GM13977 (cell line): ENCODE measurements at regions not wholly inside any gene's neighbourhood (a gene's known extent, or its start where the extent isn't known, plus 50 kb on each side); places are given as distances from the start of the nearest gene placed in this dataset.

ENCODE experiments used
- DNase-seq: peaks from one replicate; pipeline ENCODE4 v3.0.0; 2012; ENCODE audit warnings: low spot score
- CTCF ChIP-seq: IDR thresholded peaks from 2 replicates; pipeline ENCODE4 v1.5.1; 2012; ENCODE audit warnings: mild to moderate bottlenecking, control low read depth; ENCODE audit not compliant: insufficient read depth; ENCODE audit errors: extremely low read depth, missing control alignments
- in situ Hi-C: fragments of 300-500 bp; cut with MboI; formaldehyde crosslinking; loops from one replicate; pipeline ENCODE4 v1.12.0; 2022; ENCODE audit warnings: low sequenced_read_pairs, low pct_unique_long_range_greater_than_20kb, mixed read lengths, inconsistent platforms; ENCODE audit not compliant: unreplicated experiment

GRCh38 chr4:151991884-151992167, 231.0 kb upstream of the GATB start:
- DNase-seq: no peak
- TF ChIP-seq CTCF: no peak
- in situ Hi-C loops: no loop called here

DNA sequence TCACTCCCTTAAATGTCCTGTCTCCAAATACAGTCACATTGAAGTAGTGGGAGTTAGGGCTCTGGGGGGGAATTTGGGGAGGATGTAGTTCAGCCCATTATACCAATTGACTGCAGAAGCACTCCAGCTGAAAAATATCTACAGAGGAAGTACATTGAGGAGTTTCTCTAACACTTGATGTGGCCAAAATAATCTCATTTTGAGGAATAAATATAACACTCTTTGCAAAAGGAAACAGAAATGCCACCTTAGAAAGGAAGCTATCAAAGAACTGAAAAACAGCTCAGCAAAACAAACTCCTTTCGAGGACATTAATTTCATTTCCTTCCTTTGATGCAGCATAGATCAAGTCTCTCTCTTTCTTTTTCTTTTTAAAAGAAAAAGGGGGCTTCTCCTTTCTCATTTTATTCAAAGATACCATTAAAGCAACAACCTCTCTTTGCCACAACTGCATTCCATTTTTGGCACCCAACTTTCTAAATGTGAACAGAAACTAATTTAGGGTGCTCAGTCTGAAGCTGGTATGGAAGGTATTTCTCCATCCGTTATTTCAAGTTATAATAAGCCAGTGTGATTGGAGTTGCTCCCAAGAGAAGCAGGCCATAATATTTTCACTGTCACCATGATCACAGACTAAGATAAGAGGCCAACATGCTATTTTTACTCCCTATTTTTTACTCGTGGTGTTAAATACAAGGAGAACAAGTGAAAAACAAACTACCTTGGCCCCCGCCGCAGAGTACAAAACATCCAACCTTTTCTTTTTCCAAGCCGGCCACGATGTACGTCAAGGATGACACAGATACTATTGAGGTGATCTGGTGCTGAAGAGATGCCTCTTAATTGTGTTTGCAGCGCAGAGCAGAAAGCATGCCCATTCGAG, 230.4 kb upstream of the GATB start:
- DNase-seq: no peak
- no peak for TF ChIP-seq CTCF
- in situ Hi-C loops: no loop called here

DNA sequence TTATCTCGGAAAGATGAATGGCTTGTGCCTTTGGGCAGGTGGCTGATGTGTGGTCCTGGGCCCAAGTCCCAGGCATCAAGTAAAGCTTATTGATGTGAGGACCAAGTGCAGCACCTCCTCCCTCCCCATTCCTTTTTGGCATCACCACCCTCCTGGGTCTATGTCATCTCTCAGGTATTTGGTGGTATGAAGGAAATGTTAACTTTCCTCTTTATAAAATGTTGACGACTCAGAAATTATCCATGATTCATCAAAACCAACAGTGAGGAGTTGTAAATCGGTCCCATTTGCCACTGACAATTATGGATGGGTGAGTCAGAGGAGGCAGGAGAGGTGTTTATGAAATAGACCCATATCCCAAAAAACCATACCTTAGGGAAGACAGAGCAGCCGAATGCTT, 229.4 kb upstream of the GATB start:
- no peak for DNase-seq
- in situ Hi-C loops: no loop called here
- no peak for TF ChIP-seq CTCF

- TF ChIP-seq CTCF: no peak
- DNase-seq: no peak
- in situ Hi-C loops: no loop called here
These were observed 227.8 kb upstream of the GATB start for GRCh38 chr4:151988591-151988990.

DNA sequence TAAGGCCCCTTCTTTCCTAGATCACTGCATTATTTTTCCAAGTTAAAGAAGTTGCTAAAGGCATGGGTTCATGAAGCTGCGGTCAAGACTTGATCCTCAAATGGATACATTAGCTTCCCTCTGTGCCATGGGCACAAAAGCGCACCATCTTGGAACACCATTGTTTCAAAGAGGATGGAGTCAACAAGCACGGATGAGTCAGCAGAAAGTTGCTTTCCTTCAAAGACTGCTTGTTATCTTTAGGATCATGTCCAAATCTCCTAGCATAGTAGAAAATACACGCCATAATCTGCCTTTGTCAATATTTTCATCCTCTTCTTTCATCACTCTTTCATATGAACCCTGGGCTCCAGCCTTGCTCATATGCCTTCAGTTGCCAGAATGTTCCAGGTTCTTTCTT, 226.8 kb upstream of the GATB start:
- TF ChIP-seq CTCF: no peak
- DNase-seq: no peak
- in situ Hi-C loops: no loop called here

DNA sequence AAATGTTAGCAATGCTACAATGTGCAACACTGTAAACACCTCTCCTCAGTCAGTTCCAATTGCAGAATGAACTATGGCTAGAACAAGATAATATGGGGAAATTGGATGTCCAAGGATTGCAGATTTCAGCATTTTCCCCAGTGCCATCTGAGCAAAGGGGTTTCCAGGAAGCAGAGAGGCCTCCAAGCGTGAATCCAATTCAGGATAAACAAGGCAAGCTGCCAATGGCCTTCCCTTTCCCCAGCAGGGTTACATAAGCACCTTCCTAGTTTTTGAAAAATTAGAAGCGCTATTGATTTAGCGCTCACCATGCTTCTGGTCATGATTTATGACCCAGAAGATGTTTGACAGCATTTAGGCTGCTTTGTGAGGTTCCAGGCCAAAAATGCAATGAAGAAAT, 223.0 kb upstream of the GATB start:
- DNase-seq: no peak
- no peak for TF ChIP-seq CTCF
- in situ Hi-C loops: no loop called here
